Panc1 (cell line): ENCODE measurements at regions not wholly inside any gene's neighbourhood (a gene's known extent, or its start where the extent isn't known, plus 50 kb on each side); places are given as distances from the start of the nearest gene placed in this dataset.

Experiments
- POLR2AphosphoS5 ChIP-seq: IDR thresholded peaks from 2 replicates; pipeline ENCODE4 v1.6.1; 2012; ENCODE audit warnings: mild to moderate bottlenecking, low read depth, low read length, moderate library complexity
- SIN3A ChIP-seq: IDR thresholded peaks from 2 replicates; pipeline ENCODE4 v1.6.1; 2012; ENCODE audit warnings: low read depth, mild to moderate bottlenecking, low read length, moderate library complexity, borderline replicate concordance; ENCODE audit not compliant: insufficient read depth
- TCF7L2 ChIP-seq: IDR thresholded peaks from 2 replicates; pipeline ENCODE4 v1.6.1; 2011; ENCODE audit warnings: mild to moderate bottlenecking, low read depth, low read length, inconsistent platforms
- TF ChIP-seq, protein P1 (sequence below), 2 experiments: IDR thresholded peaks; 2 replicates each; pipeline ENCODE4 v1.6.1; 2011 to 2012; ENCODE audit warnings: low read depth in 2 of 2, control low read depth in 1 of 2, low read length in 1 of 2, mild to moderate bottlenecking in 1 of 2, moderate library complexity in 1 of 2; ENCODE audit not compliant: insufficient read depth in 1 of 2
- TF ChIP-seq, protein P2 (sequence below): fragments of 450-650 bp; IDR thresholded peaks from 2 replicates; pipeline ENCODE4 v1.5.1; 2017; ENCODE audit warnings: mild to moderate bottlenecking

GRCh38 chr6:118367314-118367713, 180.8 kb upstream of the PLN start:
- TF ChIP-seq, protein P1, sequence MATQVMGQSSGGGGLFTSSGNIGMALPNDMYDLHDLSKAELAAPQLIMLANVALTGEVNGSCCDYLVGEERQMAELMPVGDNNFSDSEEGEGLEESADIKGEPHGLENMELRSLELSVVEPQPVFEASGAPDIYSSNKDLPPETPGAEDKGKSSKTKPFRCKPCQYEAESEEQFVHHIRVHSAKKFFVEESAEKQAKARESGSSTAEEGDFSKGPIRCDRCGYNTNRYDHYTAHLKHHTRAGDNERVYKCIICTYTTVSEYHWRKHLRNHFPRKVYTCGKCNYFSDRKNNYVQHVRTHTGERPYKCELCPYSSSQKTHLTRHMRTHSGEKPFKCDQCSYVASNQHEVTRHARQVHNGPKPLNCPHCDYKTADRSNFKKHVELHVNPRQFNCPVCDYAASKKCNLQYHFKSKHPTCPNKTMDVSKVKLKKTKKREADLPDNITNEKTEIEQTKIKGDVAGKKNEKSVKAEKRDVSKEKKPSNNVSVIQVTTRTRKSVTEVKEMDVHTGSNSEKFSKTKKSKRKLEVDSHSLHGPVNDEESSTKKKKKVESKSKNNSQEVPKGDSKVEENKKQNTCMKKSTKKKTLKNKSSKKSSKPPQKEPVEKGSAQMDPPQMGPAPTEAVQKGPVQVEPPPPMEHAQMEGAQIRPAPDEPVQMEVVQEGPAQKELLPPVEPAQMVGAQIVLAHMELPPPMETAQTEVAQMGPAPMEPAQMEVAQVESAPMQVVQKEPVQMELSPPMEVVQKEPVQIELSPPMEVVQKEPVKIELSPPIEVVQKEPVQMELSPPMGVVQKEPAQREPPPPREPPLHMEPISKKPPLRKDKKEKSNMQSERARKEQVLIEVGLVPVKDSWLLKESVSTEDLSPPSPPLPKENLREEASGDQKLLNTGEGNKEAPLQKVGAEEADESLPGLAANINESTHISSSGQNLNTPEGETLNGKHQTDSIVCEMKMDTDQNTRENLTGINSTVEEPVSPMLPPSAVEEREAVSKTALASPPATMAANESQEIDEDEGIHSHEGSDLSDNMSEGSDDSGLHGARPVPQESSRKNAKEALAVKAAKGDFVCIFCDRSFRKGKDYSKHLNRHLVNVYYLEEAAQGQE (IDR thresholded peaks at IDR 0.05; ENCODE audit: insufficient read depth in 1 of 2, low read depth in 2 of 2, low read length in 1 of 2), result no peak
- TF ChIP-seq, protein P2, sequence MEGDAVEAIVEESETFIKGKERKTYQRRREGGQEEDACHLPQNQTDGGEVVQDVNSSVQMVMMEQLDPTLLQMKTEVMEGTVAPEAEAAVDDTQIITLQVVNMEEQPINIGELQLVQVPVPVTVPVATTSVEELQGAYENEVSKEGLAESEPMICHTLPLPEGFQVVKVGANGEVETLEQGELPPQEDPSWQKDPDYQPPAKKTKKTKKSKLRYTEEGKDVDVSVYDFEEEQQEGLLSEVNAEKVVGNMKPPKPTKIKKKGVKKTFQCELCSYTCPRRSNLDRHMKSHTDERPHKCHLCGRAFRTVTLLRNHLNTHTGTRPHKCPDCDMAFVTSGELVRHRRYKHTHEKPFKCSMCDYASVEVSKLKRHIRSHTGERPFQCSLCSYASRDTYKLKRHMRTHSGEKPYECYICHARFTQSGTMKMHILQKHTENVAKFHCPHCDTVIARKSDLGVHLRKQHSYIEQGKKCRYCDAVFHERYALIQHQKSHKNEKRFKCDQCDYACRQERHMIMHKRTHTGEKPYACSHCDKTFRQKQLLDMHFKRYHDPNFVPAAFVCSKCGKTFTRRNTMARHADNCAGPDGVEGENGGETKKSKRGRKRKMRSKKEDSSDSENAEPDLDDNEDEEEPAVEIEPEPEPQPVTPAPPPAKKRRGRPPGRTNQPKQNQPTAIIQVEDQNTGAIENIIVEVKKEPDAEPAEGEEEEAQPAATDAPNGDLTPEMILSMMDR, result no peak; the same call in 1 of the 2 replicates
- no peak for TF ChIP-seq POLR2AphosphoS5
- no peak for TF ChIP-seq TCF7L2
- no peak for TF ChIP-seq SIN3A
